Panc1 (cell line): ENCODE measurements at regions not wholly inside any gene's neighbourhood (a gene's known extent, or its start where the extent isn't known, plus 50 kb on each side); places are given as distances from the start of the nearest gene placed in this dataset.

ENCODE experiments used
- CTCF ChIP-seq: fragments of 450-650 bp; IDR thresholded peaks from 2 replicates; pipeline ENCODE4 v1.5.1; 2017; ENCODE audit warnings: mild to moderate bottlenecking
- POLR2AphosphoS5 ChIP-seq: IDR thresholded peaks from 2 replicates; pipeline ENCODE4 v1.6.1; 2012; ENCODE audit warnings: mild to moderate bottlenecking, low read depth, low read length, moderate library complexity
- REST ChIP-seq, 2 experiments: IDR thresholded peaks; 2 replicates each; pipeline ENCODE4 v1.6.1; 2011 to 2012; ENCODE audit warnings: low read depth in 2 of 2, control low read depth in 1 of 2, low read length in 1 of 2, mild to moderate bottlenecking in 1 of 2, moderate library complexity in 1 of 2; ENCODE audit not compliant: insufficient read depth in 1 of 2
- SIN3A ChIP-seq: IDR thresholded peaks from 2 replicates; pipeline ENCODE4 v1.6.1; 2012; ENCODE audit warnings: low read depth, mild to moderate bottlenecking, low read length, moderate library complexity, borderline replicate concordance; ENCODE audit not compliant: insufficient read depth
- TCF7L2 ChIP-seq: IDR thresholded peaks from 2 replicates; pipeline ENCODE4 v1.6.1; 2011; ENCODE audit warnings: mild to moderate bottlenecking, low read depth, low read length, inconsistent platforms

GRCh38 chr3:55370272-55370671, 116.8 kb downstream of the WNT5A start:
- TF ChIP-seq SIN3A (no peak), POLR2AphosphoS5 (no peak), CTCF (no peak), REST (IDR thresholded peaks at IDR 0.05; ENCODE audit: insufficient read depth in 1 of 2, low read depth in 2 of 2, low read length in 1 of 2) (no peak), TCF7L2 (no peak)
